ENCODE measurements at regions not wholly inside any gene's neighbourhood (a gene's known extent, or its start where the extent isn't known, plus 50 kb on each side); places are given as distances from the start of the nearest gene placed in this dataset.

DNA sequence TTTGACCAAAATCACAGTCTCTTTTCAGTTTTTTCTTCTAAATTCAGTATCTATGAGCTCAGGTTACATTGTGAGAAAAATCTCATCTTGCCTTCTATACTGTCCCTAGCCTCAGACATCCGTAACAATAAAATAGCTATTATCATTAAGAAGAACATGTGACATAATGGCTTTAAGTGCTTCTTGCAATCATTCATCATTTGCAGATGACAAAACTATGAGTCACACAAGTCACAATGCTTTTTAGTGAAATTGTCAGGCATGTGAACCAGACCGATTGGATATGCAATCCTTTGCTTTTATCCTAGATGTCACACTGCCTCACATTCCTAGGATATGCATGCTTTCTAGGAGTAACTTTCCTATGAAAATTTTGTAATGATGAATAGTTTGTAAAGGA, 313.1 kb downstream of the SLC6A15 start (continued):
- TF ChIP-seq, protein P1, sequence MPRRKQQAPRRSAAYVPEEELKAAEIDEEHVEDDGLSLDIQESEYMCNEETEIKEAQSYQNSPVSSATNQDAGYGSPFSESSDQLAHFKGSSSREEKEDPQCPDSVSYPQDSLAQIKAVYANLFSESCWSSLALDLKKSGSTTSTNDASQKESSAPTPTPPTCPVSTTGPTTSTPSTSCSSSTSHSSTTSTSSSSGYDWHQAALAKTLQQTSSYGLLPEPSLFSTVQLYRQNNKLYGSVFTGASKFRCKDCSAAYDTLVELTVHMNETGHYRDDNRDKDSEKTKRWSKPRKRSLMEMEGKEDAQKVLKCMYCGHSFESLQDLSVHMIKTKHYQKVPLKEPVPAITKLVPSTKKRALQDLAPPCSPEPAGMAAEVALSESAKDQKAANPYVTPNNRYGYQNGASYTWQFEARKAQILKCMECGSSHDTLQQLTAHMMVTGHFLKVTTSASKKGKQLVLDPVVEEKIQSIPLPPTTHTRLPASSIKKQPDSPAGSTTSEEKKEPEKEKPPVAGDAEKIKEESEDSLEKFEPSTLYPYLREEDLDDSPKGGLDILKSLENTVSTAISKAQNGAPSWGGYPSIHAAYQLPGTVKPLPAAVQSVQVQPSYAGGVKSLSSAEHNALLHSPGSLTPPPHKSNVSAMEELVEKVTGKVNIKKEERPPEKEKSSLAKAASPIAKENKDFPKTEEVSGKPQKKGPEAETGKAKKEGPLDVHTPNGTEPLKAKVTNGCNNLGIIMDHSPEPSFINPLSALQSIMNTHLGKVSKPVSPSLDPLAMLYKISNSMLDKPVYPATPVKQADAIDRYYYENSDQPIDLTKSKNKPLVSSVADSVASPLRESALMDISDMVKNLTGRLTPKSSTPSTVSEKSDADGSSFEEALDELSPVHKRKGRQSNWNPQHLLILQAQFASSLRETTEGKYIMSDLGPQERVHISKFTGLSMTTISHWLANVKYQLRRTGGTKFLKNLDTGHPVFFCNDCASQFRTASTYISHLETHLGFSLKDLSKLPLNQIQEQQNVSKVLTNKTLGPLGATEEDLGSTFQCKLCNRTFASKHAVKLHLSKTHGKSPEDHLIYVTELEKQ (tag by site-specific recombination; IDR thresholded peaks at IDR 0.05; ENCODE audit: borderline replicate concordance), result peak; percentile 59; the same call in 1 of the 2 replicates
- 0 out of 2 replicates have a peak, but pooled peaks have one; percentile 54 for TF ChIP-seq KLF8 (tag by site-specific recombination; IDR thresholded peaks at IDR 0.05)
- no peak for TF ChIP-seq ZNF121 (tag by site-specific recombination; IDR thresholded peaks at IDR 0.05)
- TF ChIP-seq GLI4 (tag by site-specific recombination; IDR thresholded peaks at IDR 0.05), result no peak
- TF ChIP-seq ZNF24 (tag by site-specific recombination; IDR thresholded peaks at IDR 0.05), result no peak
- TF ChIP-seq, protein P2, sequence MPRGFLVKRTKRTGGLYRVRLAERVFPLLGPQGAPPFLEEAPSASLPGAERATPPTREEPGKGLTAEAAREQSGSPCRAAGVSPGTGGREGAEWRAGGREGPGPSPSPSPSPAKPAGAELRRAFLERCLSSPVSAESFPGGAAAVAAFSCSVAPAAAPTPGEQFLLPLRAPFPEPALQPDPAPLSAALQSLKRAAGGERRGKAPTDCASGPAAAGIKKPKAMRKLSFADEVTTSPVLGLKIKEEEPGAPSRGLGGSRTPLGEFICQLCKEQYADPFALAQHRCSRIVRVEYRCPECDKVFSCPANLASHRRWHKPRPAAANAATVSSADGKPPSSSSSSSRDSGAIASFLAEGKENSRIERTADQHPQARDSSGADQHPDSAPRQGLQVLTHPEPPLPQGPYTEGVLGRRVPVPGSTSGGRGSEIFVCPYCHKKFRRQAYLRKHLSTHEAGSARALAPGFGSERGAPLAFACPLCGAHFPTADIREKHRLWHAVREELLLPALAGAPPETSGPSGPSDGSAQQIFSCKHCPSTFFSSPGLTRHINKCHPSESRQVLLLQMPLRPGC (tag by site-specific recombination; IDR thresholded peaks at IDR 0.05), result 0 out of 2 replicates have a peak, but pooled peaks have one; percentile 38
- no peak for TF ChIP-seq ZNF747 (tag by site-specific recombination; IDR thresholded peaks at IDR 0.05)
- peak; percentile 79; the same call in 1 of the 2 replicates for TF ChIP-seq MEIS1 (CRISPR knock-in tag; IDR thresholded peaks at IDR 0.05; ENCODE audit: borderline replicate concordance)
- no peak for TF ChIP-seq ZFP69B (tag by site-specific recombination; IDR thresholded peaks at IDR 0.05)
- no peak for TF ChIP-seq ZNF214 (tag by site-specific recombination; IDR thresholded peaks at IDR 0.05; ENCODE audit: borderline replicate concordance)
- 0 out of 2 replicates have a peak, but pooled peaks have one; percentile 17 for TF ChIP-seq WT1 (tag by site-specific recombination; IDR thresholded peaks at IDR 0.05)
- TF ChIP-seq ZBTB17 (tag by site-specific recombination; IDR thresholded peaks at IDR 0.05), result peak; percentile 56; the same call in 1 of the 2 replicates
- TF ChIP-seq ZNF624 (tag by site-specific recombination; IDR thresholded peaks at IDR 0.05), result no peak
- TF ChIP-seq ZNF629 (tag by site-specific recombination; IDR thresholded peaks at IDR 0.05), result 0 out of 2 replicates have a peak, but pooled peaks have one; percentile 24
- TF ChIP-seq ZNF223 (tag by site-specific recombination; IDR thresholded peaks at IDR 0.05), result no peak
- TF ChIP-seq ZNF558 (tag by site-specific recombination; IDR thresholded peaks at IDR 0.05), result 0 out of 2 replicates have a peak, but pooled peaks have one; percentile 23
- TF ChIP-seq, protein P3, sequence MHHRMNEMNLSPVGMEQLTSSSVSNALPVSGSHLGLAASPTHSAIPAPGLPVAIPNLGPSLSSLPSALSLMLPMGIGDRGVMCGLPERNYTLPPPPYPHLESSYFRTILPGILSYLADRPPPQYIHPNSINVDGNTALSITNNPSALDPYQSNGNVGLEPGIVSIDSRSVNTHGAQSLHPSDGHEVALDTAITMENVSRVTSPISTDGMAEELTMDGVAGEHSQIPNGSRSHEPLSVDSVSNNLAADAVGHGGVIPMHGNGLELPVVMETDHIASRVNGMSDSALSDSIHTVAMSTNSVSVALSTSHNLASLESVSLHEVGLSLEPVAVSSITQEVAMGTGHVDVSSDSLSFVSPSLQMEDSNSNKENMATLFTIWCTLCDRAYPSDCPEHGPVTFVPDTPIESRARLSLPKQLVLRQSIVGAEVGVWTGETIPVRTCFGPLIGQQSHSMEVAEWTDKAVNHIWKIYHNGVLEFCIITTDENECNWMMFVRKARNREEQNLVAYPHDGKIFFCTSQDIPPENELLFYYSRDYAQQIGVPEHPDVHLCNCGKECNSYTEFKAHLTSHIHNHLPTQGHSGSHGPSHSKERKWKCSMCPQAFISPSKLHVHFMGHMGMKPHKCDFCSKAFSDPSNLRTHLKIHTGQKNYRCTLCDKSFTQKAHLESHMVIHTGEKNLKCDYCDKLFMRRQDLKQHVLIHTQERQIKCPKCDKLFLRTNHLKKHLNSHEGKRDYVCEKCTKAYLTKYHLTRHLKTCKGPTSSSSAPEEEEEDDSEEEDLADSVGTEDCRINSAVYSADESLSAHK (tag by site-specific recombination; IDR thresholded peaks at IDR 0.05), result no peak

DNA sequence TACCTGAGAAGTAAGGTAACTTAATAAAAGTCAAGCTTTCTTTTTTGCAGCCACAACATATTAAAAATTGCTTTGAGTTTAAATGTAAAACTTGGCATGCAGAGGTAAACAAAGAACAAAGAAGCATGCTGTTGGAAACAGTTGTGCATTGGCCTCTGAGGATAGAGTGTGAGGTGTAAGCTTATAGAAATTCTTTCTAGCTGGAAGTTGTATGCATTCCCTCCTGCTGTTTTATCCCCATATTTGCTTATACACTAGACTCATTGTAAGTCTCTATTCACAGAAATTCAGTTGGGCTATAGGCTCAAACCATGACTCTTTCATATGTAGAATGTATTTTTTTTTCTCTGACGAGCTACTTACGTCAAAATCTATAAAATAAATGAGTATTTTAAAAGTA, 316.3 kb downstream of the SLC6A15 start:
- H3K27ac ChIP-seq (ENCODE audit: extremely low read depth, low read depth, low read length), result no peak overlapping the region
- H3K4me1 ChIP-seq (ENCODE audit: control insufficient read depth, insufficient read depth, low read length), result no peaks in the 10 kb centered on the region
- ChIA-PET CTCF (interaction anchor here (0.6 kb wide), 1 partner anchor 433 kb away, joined by 3 read pairs; no protein-coding TSS in a partner anchor), POLR2A (interaction anchor here (0.7 kb wide), 1 partner anchor 730 kb away, joined by 6 read pairs; no protein-coding TSS in a partner anchor)
- no peak overlapping the region for H3K4me3 ChIP-seq (ENCODE audit: low read depth, low read length)
- H3K9me3 ChIP-seq (ENCODE audit: control insufficient read depth, insufficient read depth, low read depth, low read length), result no peaks in the 10 kb centered on the region
- TF ChIP-seq ZNF354C (tag by site-specific recombination; IDR thresholded peaks at IDR 0.05; ENCODE audit: borderline replicate concordance, low read depth) (no peak), ZNF214 (tag by site-specific recombination; IDR thresholded peaks at IDR 0.05; ENCODE audit: borderline replicate concordance) (no peak)
- no peaks in the 10 kb centered on the region for H3K36me3 ChIP-seq (ENCODE audit: control insufficient read depth in 2 of 2, insufficient read depth in 1 of 2, low read length in 2 of 2)
